HCT116 (cell line): ENCODE measurements at regions not wholly inside any gene's neighbourhood (a gene's known extent, or its start where the extent isn't known, plus 50 kb on each side); places are given as distances from the start of the nearest gene placed in this dataset.

Source experiments
- CEBPB ChIP-seq: IDR thresholded peaks from 2 replicates; pipeline ENCODE4 v1.6.1; 2012; ENCODE audit warnings: low read depth
- EZH2 ChIP-seq: fragments of 200-600 bp; sonication (generic); IDR thresholded peaks from 2 replicates; pipeline ENCODE4 v1.6.1; 2017; ENCODE audit warnings: antibody characterized with exemption, mixed run types
- POLR2A ChIP-seq: IDR thresholded peaks from 2 replicates; pipeline ENCODE4 v1.7.0; 2011; ENCODE audit warnings: borderline replicate concordance; ENCODE audit not compliant: insufficient read depth, insufficient read length; ENCODE audit errors: extremely low read depth
- POLR2AphosphoS5 ChIP-seq: IDR thresholded peaks from 2 replicates; pipeline ENCODE4 v1.6.1; 2011; ENCODE audit warnings: mild to moderate bottlenecking, low read depth, low read length, moderate library complexity
- RAD21 ChIP-seq: IDR thresholded peaks from 2 replicates; pipeline ENCODE4 v1.6.1; 2012; ENCODE audit warnings: low read depth, mild to moderate bottlenecking
- SRF ChIP-seq: IDR thresholded peaks from 2 replicates; pipeline ENCODE4 v1.6.1; 2012; ENCODE audit warnings: low read depth
- ZNF274 ChIP-seq: fragments of 200-500 bp; sonication (Bioruptor generic); IDR thresholded peaks from 2 replicates; pipeline ENCODE4 v1.6.1; 2014; ENCODE audit warnings: mild to moderate bottlenecking, low read depth, low read length, inconsistent platforms
- TF ChIP-seq, protein P1 (sequence below): IDR thresholded peaks from 2 replicates; pipeline ENCODE4 v1.6.1; 2012
- TF ChIP-seq, protein P2 (sequence below), 3 experiments: fragments of 200-600 bp in 1 of 3; sonication (generic) in 1 of 3; IDR thresholded peaks in 2 of 3; conservative IDR thresholded peaks in 1 of 3; 2 replicates each; pipeline ENCODE4 v1.5.1; 2012 to 2017; ENCODE audit warnings: low read depth in 2 of 3, low read length in 2 of 3, antibody characterized with exemption in 1 of 3, borderline replicate concordance in 1 of 3, control low read depth in 1 of 3, mild to moderate bottlenecking in 1 of 3, mixed read lengths in 1 of 3, mixed run types in 1 of 3, moderate library complexity in 1 of 3; ENCODE audit not compliant: insufficient read depth in 1 of 3
- TF ChIP-seq, protein P3 (sequence below): IDR thresholded peaks from 2 replicates; pipeline ENCODE4 v1.6.1; 2012

DNA sequence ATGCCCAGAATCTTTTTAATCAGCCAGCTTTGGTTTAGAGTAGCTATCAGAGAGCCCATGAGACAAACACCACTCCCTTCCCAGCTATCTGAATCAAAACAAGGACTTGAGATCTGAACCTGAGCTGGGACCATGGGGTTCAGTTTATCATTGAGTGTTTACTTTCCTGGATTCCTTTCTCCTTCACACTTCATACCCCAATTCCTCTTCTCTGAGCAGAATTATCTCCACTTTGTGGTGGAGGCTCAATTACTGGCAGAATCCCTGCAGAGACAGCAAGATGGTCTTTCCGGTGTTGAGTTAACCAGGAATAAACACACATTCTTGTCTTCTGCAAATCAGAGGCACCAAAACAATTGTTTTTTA lies 102.4 kb downstream of the RPL22L1 start:
- TF ChIP-seq, protein P1, sequence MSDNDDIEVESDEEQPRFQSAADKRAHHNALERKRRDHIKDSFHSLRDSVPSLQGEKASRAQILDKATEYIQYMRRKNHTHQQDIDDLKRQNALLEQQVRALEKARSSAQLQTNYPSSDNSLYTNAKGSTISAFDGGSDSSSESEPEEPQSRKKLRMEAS = no peak
- TF ChIP-seq, protein P2, sequence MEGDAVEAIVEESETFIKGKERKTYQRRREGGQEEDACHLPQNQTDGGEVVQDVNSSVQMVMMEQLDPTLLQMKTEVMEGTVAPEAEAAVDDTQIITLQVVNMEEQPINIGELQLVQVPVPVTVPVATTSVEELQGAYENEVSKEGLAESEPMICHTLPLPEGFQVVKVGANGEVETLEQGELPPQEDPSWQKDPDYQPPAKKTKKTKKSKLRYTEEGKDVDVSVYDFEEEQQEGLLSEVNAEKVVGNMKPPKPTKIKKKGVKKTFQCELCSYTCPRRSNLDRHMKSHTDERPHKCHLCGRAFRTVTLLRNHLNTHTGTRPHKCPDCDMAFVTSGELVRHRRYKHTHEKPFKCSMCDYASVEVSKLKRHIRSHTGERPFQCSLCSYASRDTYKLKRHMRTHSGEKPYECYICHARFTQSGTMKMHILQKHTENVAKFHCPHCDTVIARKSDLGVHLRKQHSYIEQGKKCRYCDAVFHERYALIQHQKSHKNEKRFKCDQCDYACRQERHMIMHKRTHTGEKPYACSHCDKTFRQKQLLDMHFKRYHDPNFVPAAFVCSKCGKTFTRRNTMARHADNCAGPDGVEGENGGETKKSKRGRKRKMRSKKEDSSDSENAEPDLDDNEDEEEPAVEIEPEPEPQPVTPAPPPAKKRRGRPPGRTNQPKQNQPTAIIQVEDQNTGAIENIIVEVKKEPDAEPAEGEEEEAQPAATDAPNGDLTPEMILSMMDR (IDR thresholded peaks at IDR 0.05 in 2 of 3, conservative IDR thresholded peaks at IDR 0.05 in 1 of 3; ENCODE audit: borderline replicate concordance in 1 of 3, insufficient read depth in 1 of 3, low read depth in 2 of 3, low read length in 2 of 3) = no peak
- TF ChIP-seq CEBPB = no peak
- no peak for TF ChIP-seq ZNF274
- TF ChIP-seq RAD21 = no peak
- TF ChIP-seq EZH2 = no peak
- TF ChIP-seq POLR2A = no peak
- no peak for TF ChIP-seq POLR2AphosphoS5
- TF ChIP-seq SRF = no peak
- TF ChIP-seq, protein P3, sequence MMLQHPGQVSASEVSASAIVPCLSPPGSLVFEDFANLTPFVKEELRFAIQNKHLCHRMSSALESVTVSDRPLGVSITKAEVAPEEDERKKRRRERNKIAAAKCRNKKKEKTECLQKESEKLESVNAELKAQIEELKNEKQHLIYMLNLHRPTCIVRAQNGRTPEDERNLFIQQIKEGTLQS = no peak
